A673 (cell line): ENCODE measurements at regions not wholly inside any gene's neighbourhood (a gene's known extent, or its start where the extent isn't known, plus 50 kb on each side); places are given as distances from the start of the nearest gene placed in this dataset.

Source experiments
- EZH2 ChIP-seq: fragments of 200-600 bp; sonication (generic); IDR thresholded peaks from 2 replicates; pipeline ENCODE4 v1.6.1; 2017; ENCODE audit warnings: borderline replicate concordance, low read depth, mild to moderate bottlenecking, mixed read lengths, antibody characterized with exemption, low read length; ENCODE audit not compliant: poor library complexity, severe bottlenecking
- TF ChIP-seq, protein P1 (sequence below): fragments of 300-800, 200-600 bp; sonication (generic); conservative IDR thresholded peaks from 2 replicates; pipeline ENCODE4 v1.5.1; 2017; ENCODE audit warnings: low read depth, mild to moderate bottlenecking, antibody characterized with exemption, low read length, moderate library complexity, mixed read lengths

DNA sequence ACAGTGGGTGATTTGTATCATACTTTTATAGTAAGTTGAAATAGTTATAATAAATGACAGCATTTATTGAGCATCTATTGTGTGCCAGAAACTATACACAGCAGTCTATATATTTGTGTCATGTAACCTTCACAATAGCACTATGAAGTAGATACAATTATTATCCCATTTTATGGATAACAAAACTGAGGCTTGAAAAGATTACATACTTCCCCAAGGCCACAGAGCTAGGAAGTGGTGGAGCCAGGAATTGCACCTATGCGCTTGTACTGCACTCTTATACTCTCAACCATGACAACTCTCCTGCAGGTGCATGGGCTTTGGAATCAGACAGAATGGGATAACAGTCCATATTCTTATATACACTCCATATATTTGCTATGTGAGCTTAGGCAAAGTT is 110.6 kb upstream of the SOX5 start:
- TF ChIP-seq, protein P1, sequence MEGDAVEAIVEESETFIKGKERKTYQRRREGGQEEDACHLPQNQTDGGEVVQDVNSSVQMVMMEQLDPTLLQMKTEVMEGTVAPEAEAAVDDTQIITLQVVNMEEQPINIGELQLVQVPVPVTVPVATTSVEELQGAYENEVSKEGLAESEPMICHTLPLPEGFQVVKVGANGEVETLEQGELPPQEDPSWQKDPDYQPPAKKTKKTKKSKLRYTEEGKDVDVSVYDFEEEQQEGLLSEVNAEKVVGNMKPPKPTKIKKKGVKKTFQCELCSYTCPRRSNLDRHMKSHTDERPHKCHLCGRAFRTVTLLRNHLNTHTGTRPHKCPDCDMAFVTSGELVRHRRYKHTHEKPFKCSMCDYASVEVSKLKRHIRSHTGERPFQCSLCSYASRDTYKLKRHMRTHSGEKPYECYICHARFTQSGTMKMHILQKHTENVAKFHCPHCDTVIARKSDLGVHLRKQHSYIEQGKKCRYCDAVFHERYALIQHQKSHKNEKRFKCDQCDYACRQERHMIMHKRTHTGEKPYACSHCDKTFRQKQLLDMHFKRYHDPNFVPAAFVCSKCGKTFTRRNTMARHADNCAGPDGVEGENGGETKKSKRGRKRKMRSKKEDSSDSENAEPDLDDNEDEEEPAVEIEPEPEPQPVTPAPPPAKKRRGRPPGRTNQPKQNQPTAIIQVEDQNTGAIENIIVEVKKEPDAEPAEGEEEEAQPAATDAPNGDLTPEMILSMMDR, result no peak
- no peak for TF ChIP-seq EZH2
